Skeletal muscle tissue (tissue), 3 donors: ENCODE measurements at regions not wholly inside any gene's neighbourhood (a gene's known extent, or its start where the extent isn't known, plus 50 kb on each side); places are given as distances from the start of the nearest gene placed in this dataset.

ENCODE experiments used
- H3K27ac ChIP-seq: one replicate; pipeline ENCODE4 v1.7.0; 2013; ENCODE audit warnings: mild to moderate bottlenecking, low read depth, low read length, inconsistent platforms
- H3K27me3 ChIP-seq, 3 donors: one replicate each; pipeline ENCODE4 v1.7.0; 2013; ENCODE audit warnings: low read length in 3 of 3; ENCODE audit not compliant: control insufficient read depth in 3 of 3, insufficient read depth in 3 of 3
- H3K36me3 ChIP-seq, 3 donors: one replicate each; pipeline ENCODE4 v1.7.0; 2013; ENCODE audit warnings: low read length in 3 of 3; ENCODE audit not compliant: control insufficient read depth in 3 of 3, insufficient read depth in 3 of 3
- H3K4me1 ChIP-seq, 3 donors: one replicate each; pipeline ENCODE4 v1.7.0; 2013; ENCODE audit warnings: low read length in 3 of 3, mild to moderate bottlenecking in 3 of 3; ENCODE audit not compliant: control insufficient read depth in 3 of 3, insufficient read depth in 3 of 3
- H3K4me3 ChIP-seq, 3 donors: one replicate each; pipeline ENCODE4 v1.7.0; 2013; ENCODE audit warnings: low read length in 3 of 3
- H3K9ac ChIP-seq, 3 donors: one replicate each; pipeline ENCODE4 v1.7.0; 2013; ENCODE audit warnings: low read length in 3 of 3, mild to moderate bottlenecking in 3 of 3, moderate library complexity in 2 of 3, low read depth in 1 of 3
- H3K9me3 ChIP-seq, 3 donors: one replicate each; pipeline ENCODE4 v1.7.0; 2013; ENCODE audit warnings: low read length in 3 of 3; ENCODE audit not compliant: control insufficient read depth in 3 of 3
- donor health status: Osteomylitis.

DNA sequence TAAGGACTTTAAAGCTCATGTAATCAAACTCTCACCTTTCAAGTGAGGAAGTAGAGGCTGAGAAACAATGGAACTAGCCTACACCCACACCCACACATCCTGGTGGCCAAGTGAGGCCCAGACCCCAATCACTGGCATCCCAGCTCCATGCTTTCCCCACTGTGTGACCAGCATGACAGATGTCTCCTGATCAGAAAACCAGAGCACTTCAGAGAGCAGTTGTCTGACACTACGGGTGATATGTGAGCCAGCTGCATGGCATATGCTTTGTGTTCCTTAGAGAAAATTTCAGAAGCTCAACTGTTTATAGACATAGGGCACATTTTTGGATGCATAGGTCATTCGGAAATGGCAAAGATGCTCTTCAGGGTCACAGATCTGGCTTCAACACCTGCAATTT, 315.2 kb downstream of the NDFIP2 start:
- no peak overlapping the region for H3K9ac ChIP-seq
- no peak overlapping the region for H3K27ac ChIP-seq
- H3K9me3 ChIP-seq, result no peaks in the 10 kb centered on the region
- H3K4me3 ChIP-seq, result no peak overlapping the region
- H3K36me3 ChIP-seq, result no peaks in the 10 kb centered on the region
- H3K4me1 ChIP-seq, result no peaks in the 10 kb centered on the region
- no peaks in the 10 kb centered on the region for H3K27me3 ChIP-seq

DNA sequence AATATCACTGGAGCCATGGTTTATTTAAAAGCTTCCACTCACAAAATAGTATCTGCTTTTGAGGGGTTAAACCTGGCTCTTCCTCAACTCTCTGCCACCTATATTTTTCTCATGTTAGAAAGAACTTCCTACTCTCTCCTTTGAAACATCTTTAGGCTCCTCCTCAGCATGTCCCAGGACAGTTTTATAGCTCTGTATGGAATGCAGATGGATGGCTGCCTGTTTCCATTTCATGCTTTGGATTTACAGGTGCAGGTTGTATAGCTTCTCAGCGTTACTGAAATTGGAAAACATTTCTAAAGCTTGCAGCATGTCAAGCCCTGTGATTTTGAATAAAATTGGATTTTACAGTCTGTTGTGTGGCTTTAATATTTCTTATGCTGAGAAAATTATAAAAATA, 314.0 kb downstream of the NDFIP2 start:
- Histone ChIP-seq H3K27ac (no peak overlapping the region), H3K9me3 (no peaks in the 10 kb centered on the region), H3K9ac (no peak overlapping the region), H3K36me3 (no peaks in the 10 kb centered on the region), H3K4me1 (no peaks in the 10 kb centered on the region), H3K4me3 (no peak overlapping the region), H3K27me3 (no peaks in the 10 kb centered on the region)

DNA sequence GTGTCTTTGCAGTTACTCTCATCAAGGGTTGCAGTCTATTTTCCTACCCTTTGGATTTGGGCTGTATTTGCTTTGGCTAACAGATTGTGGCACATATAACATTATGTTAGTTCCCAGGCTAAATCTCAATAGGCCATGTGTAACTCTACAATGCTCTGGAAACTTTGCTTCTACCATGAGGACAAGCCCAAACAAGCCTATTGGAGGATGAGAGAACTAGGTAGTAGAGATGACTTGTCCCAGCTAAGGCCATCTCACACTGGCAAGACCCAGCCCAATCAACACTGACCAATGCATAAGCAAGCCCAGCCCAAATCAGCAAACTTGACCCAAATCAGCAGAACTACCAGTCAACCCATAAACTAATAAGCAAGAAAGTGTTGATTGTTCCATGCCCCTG, 311.8 kb downstream of the NDFIP2 start:
- no peak overlapping the region for H3K9ac ChIP-seq
- peaks cover 0 to 2% (median 2%) of the 10 kb centered on the region in 3 donors for H3K9me3 ChIP-seq
- H3K36me3 ChIP-seq, result no peaks in the 10 kb centered on the region
- no peaks in the 10 kb centered on the region for H3K4me1 ChIP-seq
- no peaks in the 10 kb centered on the region for H3K27me3 ChIP-seq
- H3K4me3 ChIP-seq, result no peak overlapping the region
- no peak overlapping the region for H3K27ac ChIP-seq

DNA sequence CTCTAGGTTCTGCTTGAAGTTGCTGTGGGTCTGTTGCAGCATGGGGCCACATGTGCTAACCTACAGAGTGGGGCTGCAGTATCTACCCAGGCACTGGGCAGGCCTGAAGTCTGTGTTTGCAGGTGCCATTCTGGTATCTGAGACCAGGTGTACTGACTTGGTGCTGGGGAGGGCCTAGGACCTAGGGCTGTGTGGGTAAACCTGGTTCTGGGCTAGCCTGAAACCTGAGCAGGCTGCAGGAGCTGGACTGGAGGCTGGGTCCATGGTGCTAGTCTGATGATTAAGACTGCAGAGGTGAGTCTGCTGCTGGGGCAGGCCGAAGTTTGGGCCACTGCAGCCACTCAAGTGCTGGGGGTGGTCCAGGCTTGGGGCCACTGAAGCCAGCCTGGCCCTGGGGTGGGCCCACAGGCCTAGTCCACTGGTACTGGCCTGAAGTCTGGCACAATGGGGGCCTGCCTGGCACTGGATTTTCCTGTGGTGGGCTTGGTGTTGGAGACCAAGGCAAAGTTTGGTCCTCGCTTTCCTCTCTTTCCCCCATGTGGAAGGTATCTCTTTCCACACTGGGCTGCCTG, 310.6 kb downstream of the NDFIP2 start:
- Histone ChIP-seq H3K36me3 (no peaks in the 10 kb centered on the region), H3K27ac (no peak overlapping the region), H3K4me3 (no peak overlapping the region), H3K9ac (no peak overlapping the region), H3K4me1 (no peaks in the 10 kb centered on the region), H3K9me3 (peaks cover 0 to 6% (median 2%) of the 10 kb centered on the region in 3 donors), H3K27me3 (no peaks in the 10 kb centered on the region)

DNA sequence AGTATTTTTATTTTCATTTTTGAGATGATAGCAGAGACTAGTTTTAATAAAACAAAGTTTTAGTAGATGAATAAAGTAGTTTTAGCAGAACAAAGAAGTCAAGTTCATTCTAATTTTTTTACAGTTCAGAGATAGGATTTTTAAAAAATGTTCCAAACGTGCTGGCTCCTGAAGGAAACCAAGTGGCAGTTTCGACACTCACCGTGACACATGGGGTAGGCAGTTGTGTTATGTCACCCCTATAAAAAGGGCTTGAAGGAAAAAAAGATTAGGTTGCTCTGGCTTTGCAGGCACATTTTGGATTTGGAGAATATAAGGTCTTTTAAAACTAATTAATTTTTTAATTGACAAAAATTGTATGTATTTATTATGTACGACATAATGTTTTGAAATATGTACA, 305.2 kb downstream of the NDFIP2 start:
- Histone ChIP-seq H3K27me3 (no peaks in the 10 kb centered on the region), H3K4me1 (peaks cover 0 to 8% (median 2%) of the 10 kb centered on the region in 3 donors), H3K4me3 (no peak overlapping the region), H3K36me3 (no peaks in the 10 kb centered on the region), H3K9ac (no peak overlapping the region), H3K9me3 (peaks cover 0 to 6% (median 2%) of the 10 kb centered on the region in 3 donors), H3K27ac (no peak overlapping the region)

DNA sequence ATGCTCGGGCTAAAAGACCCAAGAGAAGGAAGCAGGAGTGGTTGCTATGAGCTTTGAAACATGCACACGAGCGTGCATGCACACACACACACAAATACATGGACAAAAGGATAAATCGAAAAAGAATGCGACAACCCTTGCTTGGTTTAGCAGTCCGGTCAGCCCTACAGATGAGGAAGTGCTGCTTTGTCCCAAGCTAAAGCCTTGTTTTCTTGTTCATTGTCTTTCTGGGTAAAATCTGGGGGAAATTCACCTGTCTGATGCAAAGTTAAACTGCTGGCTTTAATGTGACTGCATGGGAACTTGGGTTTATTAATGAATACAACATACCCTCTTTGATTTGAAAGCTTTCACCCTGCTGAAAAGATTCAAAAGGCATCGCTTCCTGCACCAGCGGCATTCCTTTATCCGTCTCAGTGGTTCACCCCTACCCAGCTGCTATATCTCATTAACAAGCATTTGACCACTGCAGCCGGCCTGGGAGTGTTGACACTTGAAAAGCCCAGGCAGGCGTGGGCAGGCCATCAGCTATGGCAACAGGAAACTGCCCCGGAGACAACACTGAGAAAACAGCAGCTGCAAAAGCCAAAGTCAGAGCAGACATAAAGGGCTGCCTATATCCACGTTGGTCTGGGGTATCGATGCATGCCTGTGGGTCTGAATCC, 301.7 kb downstream of the NDFIP2 start:
- Histone ChIP-seq H3K4me1 (peaks cover 4 to 13% (median 12%) of the 10 kb centered on the region in 3 donors), H3K36me3 (no peaks in the 10 kb centered on the region), H3K4me3 (no peak overlapping the region), H3K27me3 (no peaks in the 10 kb centered on the region), H3K9ac (no peak overlapping the region), H3K27ac (no peak overlapping the region), H3K9me3 (peaks cover 0 to 3% (median 0%) of the 10 kb centered on the region in 3 donors)

DNA sequence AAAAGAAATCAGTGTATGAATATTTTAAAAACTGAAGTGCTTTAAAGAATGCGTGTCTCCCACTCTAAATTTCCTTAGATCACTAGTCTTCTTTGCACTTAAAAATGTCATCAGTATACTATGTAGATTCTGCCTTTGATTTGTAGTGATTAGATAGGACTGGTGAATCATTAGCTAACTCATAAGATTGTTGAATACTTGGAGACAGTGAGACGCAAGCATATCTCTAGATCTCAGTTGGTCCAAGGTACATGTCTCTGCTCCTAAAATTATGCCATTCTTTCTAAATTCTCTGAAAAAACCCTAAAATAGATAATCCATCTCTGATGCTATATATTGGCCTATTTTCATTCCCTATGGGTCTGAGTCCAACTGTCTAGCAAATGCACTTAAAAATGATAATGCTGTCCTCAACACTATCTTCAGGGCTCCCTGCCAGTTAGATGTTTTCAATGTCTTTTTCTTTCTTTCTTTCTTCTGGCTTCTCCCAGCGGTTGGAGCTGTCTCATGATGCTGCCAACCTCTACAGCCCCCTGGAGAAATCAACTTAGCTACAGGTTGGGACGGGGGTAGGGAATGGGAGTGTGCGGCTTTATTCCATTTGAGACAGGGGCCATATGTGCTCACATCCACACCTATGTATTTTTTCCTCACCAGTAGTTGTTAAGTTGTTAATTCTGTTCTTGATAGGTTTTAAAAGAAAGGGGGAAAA, 301.0 kb downstream of the NDFIP2 start:
- peaks cover 4 to 13% (median 12%) of the 10 kb centered on the region in 3 donors for H3K4me1 ChIP-seq
- H3K9ac ChIP-seq, result no peak overlapping the region
- no peaks in the 10 kb centered on the region for H3K27me3 ChIP-seq
- no peaks in the 10 kb centered on the region for H3K36me3 ChIP-seq
- no peak overlapping the region for H3K27ac ChIP-seq
- no peaks in the 10 kb centered on the region for H3K9me3 ChIP-seq
- no peak overlapping the region for H3K4me3 ChIP-seq

DNA sequence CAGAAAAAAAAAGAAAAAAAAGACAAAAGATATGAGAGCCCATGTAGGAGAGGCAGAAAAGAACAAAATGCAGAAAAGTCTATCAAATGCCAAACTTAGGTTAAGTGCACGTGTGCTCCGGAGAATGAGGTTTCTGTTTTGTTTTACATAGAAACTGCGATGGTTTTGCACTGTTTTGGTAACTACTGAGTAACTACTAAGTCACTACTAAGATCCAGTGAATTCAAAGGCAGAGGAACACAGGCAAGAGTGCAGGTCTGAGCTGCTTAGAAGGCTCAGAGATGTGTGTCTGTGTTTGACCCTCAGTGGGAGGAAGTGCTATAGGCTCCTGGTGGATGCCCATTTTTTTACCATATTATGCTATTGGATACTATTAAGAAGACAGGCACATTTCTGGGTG, 299.3 kb downstream of the NDFIP2 start:
- H3K27ac ChIP-seq, result no peak overlapping the region
- peak overlapping the region in 1 of 3 donors; percentile 23 for H3K9ac ChIP-seq
- no peaks in the 10 kb centered on the region for H3K36me3 ChIP-seq
- no peak overlapping the region for H3K4me3 ChIP-seq
- H3K9me3 ChIP-seq, result no peaks in the 10 kb centered on the region
- peaks cover 4 to 13% (median 12%) of the 10 kb centered on the region in 3 donors for H3K4me1 ChIP-seq
- H3K27me3 ChIP-seq, result no peaks in the 10 kb centered on the region

DNA sequence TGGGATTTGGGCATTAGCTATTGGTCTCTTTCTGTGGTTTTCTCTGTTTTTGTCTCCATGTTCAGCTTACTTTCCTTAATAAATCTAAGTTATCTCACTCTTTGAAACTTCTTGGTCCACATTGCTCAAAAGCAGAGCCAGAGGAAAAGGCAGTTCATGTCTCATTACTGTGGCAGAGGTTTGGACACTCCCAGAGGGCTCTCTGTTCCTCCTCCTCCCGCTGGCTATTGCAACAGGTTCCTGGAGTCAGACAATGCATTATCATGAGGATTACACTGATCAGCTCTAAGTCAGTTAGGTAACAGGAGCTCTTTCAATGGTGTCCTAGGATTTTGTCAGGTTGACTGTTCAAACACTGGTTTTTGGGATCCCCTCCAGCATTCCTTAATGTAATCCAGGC, 298.8 kb downstream of the NDFIP2 start:
- Histone ChIP-seq H3K9ac (peak overlapping the region in 1 of 3 donors; percentile 23), H3K9me3 (no peaks in the 10 kb centered on the region), H3K36me3 (no peaks in the 10 kb centered on the region), H3K4me3 (peak overlapping the region in 1 of 3 donors; percentile 1), H3K27me3 (no peaks in the 10 kb centered on the region), H3K4me1 (peaks cover 4 to 13% (median 12%) of the 10 kb centered on the region in 3 donors), H3K27ac (no peak overlapping the region)
